A549 (cell line): ENCODE measurements at regions not wholly inside any gene's neighbourhood (a gene's known extent, or its start where the extent isn't known, plus 50 kb on each side); places are given as distances from the start of the nearest gene placed in this dataset.

Experiments used
- BHLHE40 ChIP-seq: IDR thresholded peaks from 2 replicates; pipeline ENCODE4 v1.6.1; 2012; ENCODE audit warnings: low read depth, low read length, inconsistent platforms
- CBX8 ChIP-seq: fragments of 200-600 bp; sonication (generic); IDR thresholded peaks from 2 replicates; pipeline ENCODE4 v1.6.1; 2016
- MAX ChIP-seq: IDR thresholded peaks from 2 replicates; pipeline ENCODE4 v1.6.1; 2012
- NR3C1 ChIP-seq: fragments of >200 bp; sonication (Bioruptor Twin); formaldehyde crosslinking; IDR thresholded peaks from 3 replicates; pipeline ENCODE4 v1.6.1; 2017
- PBX3 ChIP-seq: IDR thresholded peaks from 2 replicates; pipeline ENCODE4 v1.6.1; 2012
- SMC3 ChIP-seq: fragments of >200 bp; sonication (Bioruptor Twin); formaldehyde crosslinking; IDR thresholded peaks from 3 replicates; pipeline ENCODE4 v1.6.1; 2018; ENCODE audit warnings: inconsistent platforms
- ZNF302 ChIP-seq: fragments of 250-450 bp; sonication (Bioruptor Pico); IDR thresholded peaks from 2 replicates; pipeline ENCODE4 v1.9.0; 2021; ENCODE audit warnings: inconsistent platforms, mild to moderate bottlenecking, moderate library complexity
- TF ChIP-seq, protein P1 (sequence below): fragments of >200 bp; sonication (Bioruptor Twin); formaldehyde crosslinking; IDR thresholded peaks from 3 replicates; pipeline ENCODE4 v1.5.1; 2016

DNA sequence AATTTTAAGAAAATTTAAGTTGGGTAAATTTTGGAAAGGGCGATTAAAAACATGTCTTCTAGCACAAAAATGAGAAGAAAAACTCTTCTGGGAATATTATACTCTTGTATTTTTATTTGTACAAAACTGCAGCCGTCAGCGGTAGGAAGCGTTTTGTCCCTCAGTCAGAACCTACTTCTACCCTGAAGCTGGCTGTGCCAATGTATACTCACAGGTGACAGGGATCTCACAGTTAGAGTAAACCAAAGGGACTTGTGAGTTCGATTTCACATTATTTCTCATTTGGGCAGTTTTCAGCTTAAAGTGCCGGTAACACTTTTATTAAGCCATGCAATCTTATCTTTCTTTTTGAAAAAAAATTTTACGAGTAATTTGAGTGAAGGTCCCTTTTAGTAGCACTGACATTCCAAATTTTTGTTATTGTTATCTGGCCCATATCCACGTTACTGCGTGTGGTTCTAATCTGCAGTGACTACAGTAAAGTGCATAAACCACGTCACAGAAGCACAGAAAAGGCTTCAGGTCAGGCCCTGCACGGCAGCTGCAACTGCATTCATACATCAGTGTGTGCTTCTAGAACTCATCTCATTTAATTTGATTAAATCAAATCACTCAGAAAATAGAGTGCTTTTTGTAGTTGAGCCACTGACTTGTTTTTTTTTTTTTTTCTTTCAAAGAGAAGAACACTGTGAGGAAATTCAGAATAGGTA, 387.3 kb downstream of the LIG4 start:
- TF ChIP-seq, protein P1, sequence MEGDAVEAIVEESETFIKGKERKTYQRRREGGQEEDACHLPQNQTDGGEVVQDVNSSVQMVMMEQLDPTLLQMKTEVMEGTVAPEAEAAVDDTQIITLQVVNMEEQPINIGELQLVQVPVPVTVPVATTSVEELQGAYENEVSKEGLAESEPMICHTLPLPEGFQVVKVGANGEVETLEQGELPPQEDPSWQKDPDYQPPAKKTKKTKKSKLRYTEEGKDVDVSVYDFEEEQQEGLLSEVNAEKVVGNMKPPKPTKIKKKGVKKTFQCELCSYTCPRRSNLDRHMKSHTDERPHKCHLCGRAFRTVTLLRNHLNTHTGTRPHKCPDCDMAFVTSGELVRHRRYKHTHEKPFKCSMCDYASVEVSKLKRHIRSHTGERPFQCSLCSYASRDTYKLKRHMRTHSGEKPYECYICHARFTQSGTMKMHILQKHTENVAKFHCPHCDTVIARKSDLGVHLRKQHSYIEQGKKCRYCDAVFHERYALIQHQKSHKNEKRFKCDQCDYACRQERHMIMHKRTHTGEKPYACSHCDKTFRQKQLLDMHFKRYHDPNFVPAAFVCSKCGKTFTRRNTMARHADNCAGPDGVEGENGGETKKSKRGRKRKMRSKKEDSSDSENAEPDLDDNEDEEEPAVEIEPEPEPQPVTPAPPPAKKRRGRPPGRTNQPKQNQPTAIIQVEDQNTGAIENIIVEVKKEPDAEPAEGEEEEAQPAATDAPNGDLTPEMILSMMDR = no peak
- no peak for TF ChIP-seq MAX
- TF ChIP-seq ZNF302 (CRISPR knock-in tag) = no peak
- no peak for TF ChIP-seq SMC3
- TF ChIP-seq BHLHE40 = no peak
- TF ChIP-seq CBX8 = no peak
- TF ChIP-seq PBX3 = no peak
- TF ChIP-seq NR3C1 = no peak
